Activated CD8-positive, alpha-beta memory T cell treated with anti-CD3 and anti-CD28 coated beads, Interleukin-2, amount 50 U/mL, for 4 hours (primary cell): ENCODE measurements at regions not wholly inside any gene's neighbourhood (a gene's known extent, or its start where the extent isn't known, plus 50 kb on each side); places are given as distances from the start of the nearest gene placed in this dataset.
"Not testable (repeated sequence)": the region's sequence is repeated elsewhere in the genome, so short reads cannot be mapped to it uniquely, and the experiment has no call there.

Experiments
- DNase-seq: peaks from one replicate; pipeline ENCODE4 v3.0.0-alpha.2; 2020

DNA sequence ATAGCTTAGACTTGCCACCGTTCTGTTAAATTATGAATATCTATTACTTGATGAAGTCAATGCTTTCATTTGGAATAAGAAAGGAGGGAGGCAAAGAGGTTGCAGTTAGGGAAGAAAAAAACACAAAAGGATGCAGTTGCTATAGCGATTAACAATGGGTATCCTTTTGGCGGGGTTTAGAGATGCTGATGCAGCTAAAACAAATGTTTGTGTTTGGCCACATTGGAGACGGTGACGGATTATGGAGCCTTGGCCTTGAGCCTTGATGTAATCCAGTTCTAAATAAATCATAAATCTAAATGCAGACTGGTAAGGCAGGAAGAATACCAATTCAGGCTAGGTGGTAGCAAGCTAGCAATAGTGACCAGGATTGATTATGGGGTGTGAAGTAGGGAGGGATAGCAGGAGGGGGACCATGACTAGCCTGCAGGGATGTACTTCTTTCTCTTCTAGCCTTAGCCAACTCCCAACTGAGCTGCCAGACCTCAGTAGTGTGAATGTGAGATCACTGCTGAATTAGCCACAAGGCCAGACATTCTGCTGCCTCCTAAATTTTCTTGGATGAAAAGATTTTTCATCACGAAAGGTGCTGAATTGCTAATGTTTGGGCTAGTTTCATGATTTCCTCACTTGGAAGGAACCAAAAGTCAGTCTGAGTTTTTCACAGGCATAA, 160.3 kb downstream of the TLR4 start:
- DNase-seq, result no peak

DNA sequence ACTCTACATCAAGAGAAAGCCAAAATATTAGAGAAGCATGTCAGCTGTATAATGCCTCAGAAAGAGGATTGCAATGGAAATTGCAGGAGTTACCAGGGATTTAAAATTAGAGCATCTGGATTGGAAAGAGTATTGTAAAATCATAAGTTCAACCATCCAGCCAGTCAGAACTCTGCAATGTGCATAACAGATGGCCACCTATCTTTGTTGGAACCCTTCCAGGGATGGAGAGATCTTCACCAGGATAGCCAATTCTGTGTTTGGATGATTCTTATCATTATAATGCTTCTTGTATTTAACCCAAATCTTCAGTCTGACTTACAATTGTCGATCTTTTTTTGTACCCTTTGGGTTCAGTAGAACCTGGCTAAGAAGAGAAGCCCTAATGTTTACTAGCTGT, 164.4 kb downstream of the TLR4 start:
- DNase-seq, result no peak

DNA sequence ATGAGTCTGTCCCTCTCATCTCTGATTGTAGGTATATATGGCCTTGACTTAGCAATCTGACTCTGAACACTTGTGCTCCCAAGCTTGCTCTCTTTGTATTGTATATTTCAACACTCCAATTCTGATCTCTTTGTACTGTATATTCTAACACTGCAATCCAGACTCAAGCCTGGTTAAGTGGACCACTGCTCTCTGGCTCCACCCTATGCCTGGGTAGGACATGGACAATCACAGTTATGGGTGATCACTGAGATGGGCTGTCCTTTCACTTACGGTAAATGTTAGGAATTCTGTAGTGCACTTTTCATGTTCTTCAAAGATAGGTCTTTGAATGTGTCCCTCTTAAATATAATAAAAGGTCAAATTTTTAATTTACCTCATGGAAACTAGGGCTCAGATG, 165.1 kb downstream of the TLR4 start:
- DNase-seq, result no peak

DNA sequence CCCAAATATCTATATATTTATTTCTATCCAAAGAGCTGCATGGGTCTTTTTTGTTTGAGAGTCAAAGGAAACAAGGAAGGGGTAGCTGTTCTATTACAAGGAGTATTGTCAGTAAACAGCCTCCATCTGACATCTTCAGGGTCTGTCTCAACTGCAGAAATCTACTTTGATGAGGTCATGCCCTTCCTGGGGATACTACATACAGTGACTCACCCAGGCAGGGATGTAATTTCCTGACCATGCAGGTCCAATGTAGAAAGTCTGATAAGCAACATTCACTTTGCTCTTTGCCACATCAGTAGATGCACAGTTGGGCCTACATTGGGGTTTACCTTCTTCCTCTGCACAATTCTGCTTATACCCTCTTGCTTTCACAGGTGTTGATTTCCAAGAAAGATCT, 165.5 kb downstream of the TLR4 start:
- no peak for DNase-seq

DNA sequence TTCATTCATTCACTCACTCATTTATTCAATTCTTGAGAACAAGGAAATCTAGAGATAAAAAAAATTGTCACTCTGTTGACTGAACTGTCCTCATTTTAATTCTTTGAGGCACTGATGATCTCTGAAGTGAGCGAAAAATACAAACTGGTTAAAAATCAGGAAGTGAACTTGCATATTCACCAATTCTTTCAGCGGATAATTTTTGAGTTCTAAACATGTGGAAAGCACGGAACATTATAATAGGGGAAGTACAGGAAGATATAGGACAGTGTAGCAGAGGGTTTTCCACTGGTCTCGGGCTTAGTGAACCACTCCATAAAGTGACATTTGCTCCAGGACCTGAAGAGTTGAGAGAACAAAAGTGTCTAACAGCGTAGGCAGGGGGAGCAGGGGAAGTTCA, 169.5 kb downstream of the TLR4 start:
- no peak for DNase-seq

DNA sequence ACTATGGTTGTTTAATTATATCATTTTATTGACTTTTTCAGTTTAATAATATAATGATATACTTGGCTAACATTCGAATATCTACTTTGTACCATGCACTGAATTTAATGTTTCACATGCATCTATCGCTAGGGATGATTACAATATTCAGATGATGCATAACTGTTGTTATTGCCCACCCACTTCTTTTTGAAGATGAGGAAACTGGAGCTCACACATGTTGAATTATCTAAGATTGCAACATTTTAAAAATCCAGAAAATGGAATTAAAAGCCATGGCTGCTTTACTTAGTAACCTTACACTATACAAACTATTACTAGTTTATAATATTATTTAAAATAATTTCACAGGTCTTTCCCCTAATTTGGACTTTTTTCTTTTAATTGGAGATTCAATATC, 171.7 kb downstream of the TLR4 start:
- no peak for DNase-seq

DNA sequence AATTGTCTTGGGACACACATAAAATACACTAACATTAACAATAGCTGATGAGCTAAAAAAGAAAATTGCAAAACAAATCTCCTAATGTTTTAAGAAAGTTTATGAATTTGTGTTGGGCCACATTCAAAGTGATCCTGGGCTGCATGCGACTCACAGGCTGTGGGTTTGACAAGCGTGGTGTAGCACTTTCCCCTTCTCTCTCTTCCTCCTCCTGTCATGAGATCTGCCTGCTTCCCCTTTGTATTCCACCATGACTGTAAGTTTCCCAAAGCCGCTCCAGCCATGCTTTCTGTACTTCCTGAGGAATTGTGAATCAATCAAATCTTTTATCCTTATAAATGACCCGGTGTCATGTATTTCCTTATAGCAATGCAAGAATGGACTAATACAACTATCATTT, 178.0 kb downstream of the TLR4 start:
- no peak for DNase-seq

DNA sequence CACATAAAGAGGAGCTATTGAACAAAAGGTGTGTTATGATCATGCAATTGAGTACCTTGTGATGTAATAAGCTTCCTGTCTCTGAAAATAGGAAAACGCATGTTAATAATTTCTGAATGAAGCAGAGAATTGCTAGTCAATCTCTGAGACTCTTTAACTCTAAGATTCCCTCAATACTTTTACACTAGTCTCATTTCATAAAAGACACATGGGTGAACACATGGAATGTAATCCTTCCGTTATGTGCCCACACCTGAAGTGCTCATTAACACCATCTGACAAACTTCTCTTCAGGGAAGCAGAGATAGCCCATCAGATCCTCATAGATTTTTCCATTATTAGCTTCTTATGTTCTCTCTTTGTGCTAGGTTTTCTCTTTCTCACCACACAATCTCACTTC, 182.4 kb downstream of the TLR4 start:
- DNase-seq, result no peak

DNA sequence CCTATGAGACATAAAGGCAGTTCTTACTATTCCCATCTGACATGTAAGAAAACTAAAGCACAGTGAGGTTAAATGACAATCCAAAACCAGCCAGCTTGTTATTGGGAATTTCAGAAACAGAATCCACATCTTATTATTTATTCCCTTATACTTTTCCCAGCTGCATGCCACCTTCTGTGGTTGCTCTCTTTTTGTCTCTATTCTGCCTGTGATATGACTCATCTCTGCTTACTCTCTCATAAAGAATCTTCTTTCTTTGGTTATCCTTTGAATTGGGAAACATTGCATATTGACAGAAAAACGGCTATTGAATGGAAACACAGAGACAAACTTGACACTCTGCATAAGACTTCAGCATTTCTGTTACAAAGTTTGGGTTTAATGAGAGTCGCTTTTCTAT, 183.2 kb downstream of the TLR4 start:
- no peak for DNase-seq

DNA sequence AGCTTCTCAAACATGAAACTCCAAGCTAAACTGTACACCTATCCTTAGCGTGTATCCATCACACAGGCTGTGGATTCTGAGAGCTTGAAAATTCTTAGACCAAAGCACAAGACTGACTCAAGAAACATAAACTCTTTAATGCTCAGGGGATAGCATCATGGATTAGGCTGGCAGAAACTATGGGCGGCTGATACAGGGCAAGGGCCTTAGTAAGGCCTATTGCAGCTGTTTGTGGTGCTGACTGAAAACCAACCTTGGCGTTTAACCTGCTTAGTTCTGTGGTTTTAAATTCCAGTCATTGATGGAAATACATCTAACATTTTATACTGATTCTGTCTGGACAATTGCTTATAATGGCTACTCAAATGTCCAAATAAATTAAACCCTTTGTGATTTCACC, 183.7 kb downstream of the TLR4 start:
- DNase-seq, result no peak

DNA sequence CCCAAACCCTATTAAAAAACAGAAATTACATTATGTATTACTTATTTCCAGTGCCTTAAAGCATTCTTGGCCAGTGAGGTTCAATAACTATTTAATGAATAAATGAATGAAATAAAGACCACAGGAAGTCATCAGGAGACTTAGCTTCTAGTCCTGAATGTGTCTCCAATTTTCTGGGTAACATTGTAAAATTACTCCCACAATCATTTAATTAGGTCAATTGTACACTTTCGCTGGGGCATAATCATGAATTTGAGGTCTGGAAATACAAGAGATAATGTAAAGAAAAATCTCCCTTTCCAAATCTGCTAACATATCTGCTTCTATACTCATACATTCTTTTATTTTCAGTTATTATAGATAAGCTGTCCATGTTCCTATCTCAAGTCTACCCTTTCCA, 199.2 kb downstream of the TLR4 start:
- no peak for DNase-seq

DNA sequence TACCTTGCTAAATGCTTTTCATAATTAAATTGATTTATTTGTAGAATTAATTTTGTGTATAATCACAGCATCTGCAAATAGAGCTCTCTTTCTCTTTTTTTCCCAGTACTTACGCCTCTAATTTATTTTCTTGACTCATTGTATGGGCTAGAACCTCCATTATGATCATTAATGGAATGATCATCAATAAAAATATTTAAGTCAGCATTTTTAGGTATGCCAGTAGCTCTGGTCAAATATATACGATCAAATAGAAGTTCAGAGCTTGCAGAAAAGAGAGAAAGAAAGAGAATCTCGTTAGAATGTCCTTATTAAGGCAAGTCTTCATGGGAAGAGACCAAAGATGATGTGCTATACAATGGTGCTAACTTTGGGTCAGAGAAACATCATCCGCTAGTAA, 202.6 kb downstream of the TLR4 start:
- no peak for DNase-seq

DNA sequence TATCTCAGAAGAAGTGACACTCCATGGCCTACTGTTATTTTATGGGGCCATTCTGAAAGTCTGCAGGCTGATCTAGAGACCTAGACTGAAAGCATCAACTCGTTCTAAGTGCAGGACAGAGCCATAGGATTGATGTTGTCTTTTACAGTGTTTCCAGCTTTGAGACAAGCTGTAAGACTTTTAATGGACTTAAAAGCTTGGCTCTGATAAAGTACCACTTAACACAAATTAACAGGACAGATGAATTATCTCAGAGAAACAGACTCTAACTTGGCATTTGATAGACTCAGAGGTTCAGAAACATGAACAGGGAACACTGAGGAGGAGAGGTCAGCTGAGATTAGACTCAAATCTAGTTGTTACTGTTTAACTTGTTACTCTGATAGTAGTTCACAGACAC, 203.2 kb downstream of the TLR4 start:
- no peak for DNase-seq

DNA sequence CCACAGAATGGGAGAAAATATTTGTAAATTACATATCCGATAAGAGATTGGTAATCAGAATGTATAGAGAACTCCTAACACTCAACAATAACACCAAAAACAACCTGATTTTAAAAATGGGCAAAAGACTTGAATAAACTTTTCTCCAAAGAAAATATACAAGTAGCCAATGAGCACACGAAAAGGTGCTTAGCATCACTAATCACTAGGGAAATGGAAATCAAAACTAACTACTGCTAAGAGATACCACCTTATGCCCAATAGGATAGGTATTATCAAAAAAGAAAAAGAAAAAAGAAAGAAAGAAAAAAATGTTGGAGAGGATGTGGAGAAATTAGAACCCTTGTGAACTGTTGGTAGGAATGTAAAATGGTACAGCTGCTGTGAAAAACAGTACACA, 212.1 kb downstream of the TLR4 start:
- DNase-seq, result no peak

DNA sequence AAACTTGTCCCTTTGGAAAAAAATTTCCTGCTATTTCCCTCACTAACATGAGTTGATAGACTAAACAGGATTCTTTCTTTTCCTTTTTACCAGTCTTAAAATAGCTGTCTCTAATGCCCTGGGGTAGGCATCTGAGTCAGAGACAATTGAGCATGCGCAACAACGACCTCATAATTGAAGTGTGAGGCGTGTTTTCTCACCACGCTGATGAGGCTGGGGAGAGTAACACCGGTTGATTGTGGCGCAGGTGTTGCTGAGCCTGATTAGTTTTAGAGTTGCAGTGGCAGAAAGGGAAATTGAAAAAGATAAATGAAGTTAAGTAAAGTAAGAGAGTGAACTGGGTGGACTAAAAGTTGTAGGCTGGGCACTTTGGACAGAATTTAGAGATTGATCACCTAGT, 213.7 kb downstream of the TLR4 start:
- DNase-seq, result no peak

DNA sequence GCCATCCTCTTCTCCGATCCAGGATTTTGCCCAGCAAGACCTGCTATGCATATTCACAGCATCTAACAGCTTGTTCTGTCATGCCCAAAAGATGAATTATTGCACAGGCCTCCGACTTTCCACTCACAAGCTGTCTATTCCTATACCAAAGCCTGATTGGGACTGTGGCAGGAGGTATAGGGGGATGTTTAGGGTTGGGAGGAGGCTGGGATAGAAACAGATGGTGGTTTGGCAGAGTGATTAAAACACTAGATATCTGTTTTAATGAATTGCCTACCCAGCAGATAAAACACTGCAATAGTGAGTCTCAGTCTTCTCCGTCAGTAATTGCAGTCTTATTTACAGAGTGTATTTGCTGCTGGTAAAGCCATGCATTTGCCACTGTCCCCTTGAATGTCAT, 215.3 kb downstream of the TLR4 start:
- no peak for DNase-seq

DNA sequence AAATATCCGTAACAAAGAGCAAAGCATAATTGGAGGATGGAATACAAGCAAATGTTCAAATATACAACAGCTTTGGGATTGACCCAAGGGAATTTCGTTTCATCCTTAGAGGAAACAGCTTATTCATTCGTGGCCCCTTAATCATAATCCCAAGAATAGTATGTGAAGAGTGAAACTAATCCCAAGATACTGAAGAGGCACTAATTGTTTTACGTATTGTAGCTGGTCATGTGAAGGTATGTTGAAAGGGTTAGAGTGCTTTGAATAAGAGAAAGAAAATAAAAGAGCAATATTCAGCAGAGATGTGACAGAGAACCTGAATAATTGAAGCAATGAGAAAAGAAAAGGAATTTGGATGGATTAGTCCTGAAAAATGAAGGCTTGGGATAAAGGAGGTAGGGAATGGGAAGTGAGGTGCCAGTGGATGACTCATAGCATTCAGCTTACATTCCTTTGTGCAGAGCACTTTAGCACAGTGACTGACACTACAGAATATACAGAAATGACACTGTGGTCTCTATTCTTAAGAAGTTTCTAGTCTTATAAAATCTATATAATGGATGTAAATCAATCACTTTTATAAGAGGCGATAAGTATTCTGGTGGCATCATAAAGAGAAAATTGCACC, 221.9 kb downstream of the TLR4 start:
- DNase-seq, result no peak

DNA sequence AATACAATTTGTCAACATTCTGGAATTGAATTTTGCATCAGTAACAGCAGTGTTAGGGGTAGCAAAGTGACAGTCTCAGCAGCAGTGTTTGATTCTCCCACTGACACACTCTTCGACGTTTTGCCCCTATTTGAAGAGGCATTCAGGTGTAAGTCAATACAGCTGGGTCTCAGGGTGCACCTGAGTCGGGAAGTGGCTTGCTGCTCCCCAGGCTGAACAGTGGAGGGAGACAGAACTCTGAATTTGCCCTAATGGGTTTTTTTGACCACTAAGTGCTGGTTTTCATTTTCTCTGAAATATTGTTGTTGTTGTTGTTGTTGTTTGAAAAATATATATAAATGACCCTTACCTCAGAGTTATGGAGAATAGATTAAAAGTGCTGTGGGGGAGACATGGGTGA, 223.2 kb downstream of the TLR4 start:
- DNase-seq, result no peak

DNA sequence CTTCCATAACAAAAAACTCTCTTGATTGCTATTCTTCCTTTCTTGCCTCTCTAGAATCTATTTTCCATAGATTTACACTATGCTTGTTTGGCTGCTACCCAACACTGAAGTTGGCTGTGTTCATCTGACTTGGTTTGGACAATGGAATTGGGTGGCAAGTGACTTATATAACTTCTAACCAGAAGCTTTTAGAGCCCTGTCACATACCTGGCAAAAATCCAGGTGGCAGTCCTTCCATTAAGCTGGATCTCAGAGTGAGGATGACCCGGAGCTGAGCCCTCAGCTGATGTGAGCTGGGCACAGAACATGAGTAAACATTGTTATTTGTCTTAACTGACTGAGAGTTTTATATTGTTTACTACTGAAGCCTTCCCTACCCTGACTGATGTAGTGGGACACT, 225.7 kb downstream of the TLR4 start:
- DNase-seq, result no peak

DNA sequence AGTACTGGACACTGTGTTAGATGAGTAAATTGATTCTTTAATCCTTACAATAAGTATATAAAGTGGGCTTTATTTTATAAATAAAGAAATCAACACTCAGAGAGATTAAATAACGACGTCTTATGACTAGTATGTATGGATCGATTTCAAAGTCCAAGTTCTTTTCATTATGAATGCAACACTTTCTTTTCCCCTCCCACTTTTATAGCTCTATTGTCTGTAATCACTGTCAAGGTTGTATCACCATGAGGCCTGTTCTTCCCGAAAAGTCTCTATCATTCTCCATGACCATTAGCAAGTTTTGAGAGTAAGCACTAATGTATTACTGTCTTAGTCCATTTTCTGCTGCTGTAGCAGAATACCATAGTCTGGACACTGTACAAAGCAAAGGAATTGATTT, 228.4 kb downstream of the TLR4 start:
- no peak for DNase-seq

DNA sequence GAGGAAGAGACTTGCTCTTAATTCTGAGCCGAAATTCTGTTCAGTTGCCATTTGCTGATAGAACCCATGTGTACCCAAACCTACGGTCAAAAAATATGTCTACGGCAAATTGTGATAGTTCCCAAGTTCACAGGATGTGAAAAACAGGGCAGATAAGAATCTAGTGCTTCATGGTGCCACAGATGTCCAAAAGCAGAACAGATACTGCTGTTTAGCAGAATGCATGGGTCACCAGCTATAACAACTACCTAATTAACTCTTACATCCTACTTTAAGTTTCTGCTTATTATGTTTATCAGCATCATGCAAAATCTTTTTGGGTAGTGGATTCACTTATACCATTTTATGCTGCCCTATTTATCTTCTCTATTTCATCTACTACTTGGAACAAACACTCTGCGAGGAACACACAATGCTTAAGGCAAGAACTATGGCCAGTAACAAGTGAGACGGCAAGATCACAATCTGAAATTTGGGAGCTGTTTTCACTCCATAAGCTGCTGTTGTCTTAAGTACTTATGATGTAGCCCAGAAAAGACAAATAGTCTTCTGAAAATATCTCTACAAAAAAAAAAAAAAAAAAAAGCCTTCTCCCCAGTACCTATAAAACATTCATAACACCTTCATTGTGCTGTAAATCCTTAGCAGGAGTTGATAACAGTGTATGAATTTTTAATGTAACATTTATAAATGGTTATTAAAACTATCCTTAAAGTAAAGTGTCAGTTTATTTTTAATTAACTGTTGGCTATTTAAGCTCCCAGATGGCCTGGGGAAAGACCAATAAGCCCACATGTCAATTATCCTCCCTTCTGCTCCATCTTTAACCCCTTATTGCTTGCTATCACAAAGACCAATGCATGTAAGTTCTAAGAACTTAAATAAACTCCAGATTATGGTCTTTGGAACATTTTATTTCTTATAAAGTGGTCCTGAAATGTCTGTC, 232.3 kb downstream of the TLR4 start:
- DNase-seq, result no peak

DNA sequence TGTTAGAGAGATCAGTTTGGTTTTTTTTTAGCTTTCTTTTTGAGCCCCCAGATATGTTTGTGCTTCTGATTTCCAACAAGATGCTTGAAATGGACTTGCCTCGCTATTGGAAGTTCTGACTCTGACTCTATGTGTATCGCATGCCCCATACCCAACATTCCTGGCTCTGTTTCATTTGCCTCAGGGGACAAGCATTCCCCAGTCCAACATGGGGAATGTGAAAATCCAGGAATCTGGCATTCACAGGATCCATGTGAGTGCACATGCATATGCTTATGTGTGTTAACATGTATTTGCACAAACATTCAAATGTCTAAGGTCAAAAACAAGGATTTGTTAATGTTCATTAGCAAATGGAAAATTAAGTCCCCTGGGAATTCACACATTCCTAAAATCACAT, 233.9 kb downstream of the TLR4 start:
- no peak for DNase-seq

DNA sequence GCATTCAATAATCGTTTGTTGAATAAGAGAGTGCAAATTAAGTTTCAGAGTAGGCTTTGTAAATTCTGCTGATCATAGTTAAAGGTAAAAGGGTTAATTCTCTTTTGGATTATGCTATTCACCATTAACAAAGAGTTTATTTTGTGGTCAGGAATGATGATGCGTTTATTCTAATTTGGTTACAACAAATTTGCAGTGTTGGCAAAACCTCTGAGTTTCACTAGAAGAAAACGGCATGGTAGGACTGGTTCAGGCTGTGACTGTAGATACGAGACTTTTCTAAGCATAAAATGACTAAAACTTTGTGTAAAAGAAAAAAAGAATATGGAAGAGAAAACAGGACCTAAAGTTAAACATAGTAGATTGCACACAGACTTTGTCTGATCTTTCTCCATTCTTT, 234.7 kb downstream of the TLR4 start:
- DNase-seq, result no peak

DNA sequence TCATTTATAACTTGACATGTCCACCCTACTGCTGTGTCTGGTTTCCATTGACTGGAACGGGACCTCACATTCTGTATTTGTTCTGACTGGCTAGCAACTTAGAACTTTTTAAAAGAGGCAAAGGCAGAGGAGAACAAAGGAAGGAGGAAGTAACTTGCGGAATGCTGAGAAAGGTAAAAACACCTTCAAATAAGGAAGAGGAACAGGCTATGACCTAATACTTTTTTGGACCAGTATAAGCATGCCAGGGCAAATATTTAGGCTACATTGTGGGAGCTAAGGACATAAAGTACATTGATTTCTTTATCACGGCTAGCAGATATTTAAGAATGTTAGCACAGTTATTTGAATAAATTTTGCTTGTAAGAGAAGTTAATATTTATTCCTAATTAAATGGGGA, 240.5 kb downstream of the TLR4 start:
- not testable (repeated sequence) for DNase-seq
